Heart right ventricle (tissue), 16 donors: ENCODE measurements at regions not wholly inside any gene's neighbourhood (a gene's known extent, or its start where the extent isn't known, plus 50 kb on each side); places are given as distances from the start of the nearest gene placed in this dataset.
A peak's percentile ranks its signal among the peaks of the same experiment; 100 is the strongest.

ENCODE experiments used
- ATAC-seq, 8 donors: fragments of 200-7000 bp; cut with Tn5 transposase; one replicate each; pipeline ENCODE4 v1.9.1; 2020; ENCODE audit warnings: mild to moderate bottlenecking in 8 of 8, moderate library complexity in 8 of 8, moderate number of reproducible peaks in 1 of 8
- DNase-seq, 2 donors: peaks; one replicate each; pipeline ENCODE4 v3.0.0-alpha.2; 2020
- H3K27ac ChIP-seq, 10 donors: fragments of 200-600 bp; sonication (generic) in 2 of 10; one replicate each; pipeline versions ENCODE4 v1.5.0 to v1.8.0; 2020 to 2022; ENCODE audit warnings: mild to moderate bottlenecking in 3 of 10
- H3K27me3 ChIP-seq, 7 donors: fragments of 200-600 bp; one replicate each; pipeline ENCODE4 v1.8.0; 2021 to 2022; ENCODE audit warnings: mild to moderate bottlenecking in 2 of 7
- H3K36me3 ChIP-seq, 9 donors: fragments of 200-600 bp; sonication (generic) in 1 of 9; one replicate each; pipeline versions ENCODE4 v1.5.0 to v1.8.0; 2020 to 2022; ENCODE audit warnings: mild to moderate bottlenecking in 2 of 9
- H3K4me1 ChIP-seq, 9 donors: fragments of 200-600 bp; sonication (generic) in 1 of 9; one replicate each; pipeline versions ENCODE4 v1.5.0 to v1.8.0; 2020 to 2022; ENCODE audit warnings: mild to moderate bottlenecking in 4 of 9
- H3K4me3 ChIP-seq, 10 donors: fragments of 200-600 bp; sonication (generic) in 2 of 10; one replicate each; pipeline versions ENCODE4 v1.5.0 to v1.8.0; 2020 to 2022; ENCODE audit warnings: mild to moderate bottlenecking in 7 of 10, moderate library complexity in 2 of 10
- H3K9me3 ChIP-seq, 11 donors: fragments of 200-600 bp in 10 of 11; sonication (generic) in 2 of 11; one replicate each; pipeline versions ENCODE4 v1.5.0 to v1.8.0; 2013 to 2022; ENCODE audit warnings: mild to moderate bottlenecking in 2 of 11, control low read depth in 1 of 11, moderate library complexity in 1 of 11
- WGBS, 2 donors: extraction: QIAGEN DNeasy Blood & Tissue Kit; methylation state at CpG; one replicate each; pipeline ENCODE4 v1.1.7; 2013; ENCODE audit warnings: inconsistent platforms in 1 of 2; 5-methylcytosine and 5-hydroxymethylcytosine counted together
- intact Hi-C, 10 donors: fragments of 100-400 bp; cut with DNase I; formaldehyde crosslinking; loops; one replicate each; pipeline versions ENCODE4 v1.11.1 to v1.14.2; 2022
- TF ChIP-seq, protein P1 (sequence below), 9 donors: fragments of 200-600 bp; sonication (generic) in 2 of 9; IDR thresholded peaks; one replicate each; pipeline versions ENCODE4 v1.5.0 to v1.8.0; 2021 to 2022; ENCODE audit warnings: antibody characterized with exemption in 9 of 9, mild to moderate bottlenecking in 5 of 9, moderate library complexity in 1 of 9
- donor health status: Arrhythmogenic right ventricular cardiomyopathy.
- donor health status: ischemic (EF 13 %, LVEDD 7.1; RV severe dilation, severe dysfunction).
- donor health status: healthy with polysubstance abuse.
- donor health status: DM: no; HTN: yes; CAD: no.
- donor health status: DM: no; HTN: no; CAD: no.
- donor health status: ischemic (EF 25% LVEDD 6.9; RV normal size, moderate dysfunction).
- donor health status: ischemic (EF 25% LVEDD 5.7; RV mildly dilated, moderate dysfunction).
- donor health status: healthy.
- donor health status: DM: yes; HTN: yes; CAD: no.
- donor health status: Ischemic cardiomyopathy.
- donor health status: ischemic (EF 35%, LVEDD 5.7; RV mildly dilated, moderate dysfunction).
- donor health status: nonischemic (EF 11% LVEDD 7.7; RV severe dilation, severe dysfunction).
- donor health status: DM: yes; HTN: yes; CAD: no.
- donor health status: PGD.
- donor health status: ischemic (EF 29% LVEDD 5.4; RV normal size, mild dysfunction).
- donor health status: nonischemic (EF 23%, LVEDD 6.1; RV moderate dilation, normal function).

- H3K4me1 ChIP-seq: no peaks in the 10 kb centered on the region
- intact Hi-C loops: loop anchor here in 1 of 10 donors (10.0 kb wide), 1 partner anchor 265 kb away; no protein-coding TSS in a partner anchor
- WGBS, 2 donors: 74 to 80% methylated on average over 3 of the region's 3 CpGs
- H3K9me3 ChIP-seq: no peaks in the 10 kb centered on the region
- H3K27me3 ChIP-seq: no peaks in the 10 kb centered on the region
- TF ChIP-seq, protein P1, sequence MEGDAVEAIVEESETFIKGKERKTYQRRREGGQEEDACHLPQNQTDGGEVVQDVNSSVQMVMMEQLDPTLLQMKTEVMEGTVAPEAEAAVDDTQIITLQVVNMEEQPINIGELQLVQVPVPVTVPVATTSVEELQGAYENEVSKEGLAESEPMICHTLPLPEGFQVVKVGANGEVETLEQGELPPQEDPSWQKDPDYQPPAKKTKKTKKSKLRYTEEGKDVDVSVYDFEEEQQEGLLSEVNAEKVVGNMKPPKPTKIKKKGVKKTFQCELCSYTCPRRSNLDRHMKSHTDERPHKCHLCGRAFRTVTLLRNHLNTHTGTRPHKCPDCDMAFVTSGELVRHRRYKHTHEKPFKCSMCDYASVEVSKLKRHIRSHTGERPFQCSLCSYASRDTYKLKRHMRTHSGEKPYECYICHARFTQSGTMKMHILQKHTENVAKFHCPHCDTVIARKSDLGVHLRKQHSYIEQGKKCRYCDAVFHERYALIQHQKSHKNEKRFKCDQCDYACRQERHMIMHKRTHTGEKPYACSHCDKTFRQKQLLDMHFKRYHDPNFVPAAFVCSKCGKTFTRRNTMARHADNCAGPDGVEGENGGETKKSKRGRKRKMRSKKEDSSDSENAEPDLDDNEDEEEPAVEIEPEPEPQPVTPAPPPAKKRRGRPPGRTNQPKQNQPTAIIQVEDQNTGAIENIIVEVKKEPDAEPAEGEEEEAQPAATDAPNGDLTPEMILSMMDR (IDR thresholded peaks at IDR 0.05): no peak
- no peak overlapping the region for H3K4me3 ChIP-seq
- DNase-seq: no peak
- no peak overlapping the region for H3K27ac ChIP-seq
- ATAC-seq: peak in 3 of 8 donors; percentile 20 to 78 (median 21)
- H3K36me3 ChIP-seq: no peaks in the 10 kb centered on the region
Measured at GRCh38 chr2:18119883-18120282, 241.4 kb downstream of the KCNS3 start.

DNA sequence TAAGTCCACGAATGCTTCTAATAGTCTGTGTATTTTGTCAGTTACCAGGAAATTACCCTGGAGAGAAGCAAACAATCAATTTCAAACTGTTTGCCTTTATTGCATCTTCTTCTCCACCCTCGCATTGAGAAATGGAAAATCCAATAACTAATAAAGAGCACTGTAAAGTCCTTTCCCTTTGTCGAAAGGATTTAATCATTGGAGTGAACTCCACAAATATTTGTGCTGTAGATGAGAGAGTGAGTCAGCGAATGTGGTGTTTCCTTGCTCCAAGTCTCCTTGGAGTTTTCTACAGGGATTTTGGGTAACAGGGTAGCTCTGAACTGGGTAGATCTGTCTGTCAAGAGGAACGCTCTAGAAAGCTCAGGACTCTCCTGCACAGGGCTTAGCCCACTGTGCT is 240.2 kb downstream of the KCNS3 start:
- no peaks in the 10 kb centered on the region for H3K9me3 ChIP-seq
- no peak for DNase-seq
- intact Hi-C loops: loop anchor here in 1 of 10 donors (10.0 kb wide), 1 partner anchor 264 kb away; no protein-coding TSS in a partner anchor
- WGBS, 2 donors: 73 to 87% methylated on average over 5 of the region's 5 CpGs
- H3K27me3 ChIP-seq: no peaks in the 10 kb centered on the region
- no peak overlapping the region for H3K4me3 ChIP-seq
- H3K36me3 ChIP-seq: no peaks in the 10 kb centered on the region
- H3K4me1 ChIP-seq: no peaks in the 10 kb centered on the region
- no peak overlapping the region for H3K27ac ChIP-seq
- TF ChIP-seq, protein P1 (IDR thresholded peaks at IDR 0.05): no peak
- ATAC-seq: no peak

DNA sequence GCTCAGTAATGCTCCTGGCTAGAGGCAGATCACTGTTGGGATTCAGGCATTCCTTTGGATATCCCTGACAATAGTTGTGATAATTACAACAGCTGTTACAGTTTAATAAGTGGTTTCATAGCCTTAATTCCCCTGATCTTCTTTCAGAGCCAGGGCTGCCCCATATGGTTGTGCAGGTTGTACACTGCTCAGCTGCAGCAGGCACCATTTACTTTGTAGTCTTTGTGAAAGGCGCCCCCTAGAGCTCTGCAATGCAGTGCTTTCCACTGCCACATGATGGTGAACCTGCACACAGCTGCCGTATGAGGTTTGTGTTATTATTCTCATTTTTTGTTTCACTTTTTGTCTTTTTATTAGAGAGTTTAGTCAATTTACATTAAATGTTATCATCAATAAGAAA is 239.1 kb downstream of the KCNS3 start:
- WGBS, 2 donors: 42 to 51% methylated on average over 2 of the region's 2 CpGs

GRCh38 chr2:18110222-18110621 is 231.8 kb downstream of the KCNS3 start:
- no peaks in the 10 kb centered on the region for H3K4me1 ChIP-seq
- H3K36me3 ChIP-seq: no peaks in the 10 kb centered on the region
- TF ChIP-seq, protein P1 (IDR thresholded peaks at IDR 0.05): no peak
- H3K27ac ChIP-seq: no peak overlapping the region
- WGBS, 2 donors: 69 to 70% methylated on average over 3 of the region's 3 CpGs
- H3K4me3 ChIP-seq: no peak overlapping the region
- DNase-seq: no peak
- no peaks in the 10 kb centered on the region for H3K9me3 ChIP-seq
- intact Hi-C loops: loop anchor here in 1 of 10 donors (10.0 kb wide), 1 partner anchor 255 kb away; no protein-coding TSS in a partner anchor
- no peak for ATAC-seq
- H3K27me3 ChIP-seq: no peaks in the 10 kb centered on the region

More for the DNA sequence above, 239.1 kb downstream of the KCNS3 start:
- DNase-seq: peak in 1 of 2 donors; percentile 10
- TF ChIP-seq, protein P1 (IDR thresholded peaks at IDR 0.05): peak in 7 of 9 donors; percentile 20 to 50 (median 39)
- Histone ChIP-seq H3K4me3 (no peak overlapping the region), H3K27ac (no peak overlapping the region), H3K9me3 (no peaks in the 10 kb centered on the region), H3K4me1 (no peaks in the 10 kb centered on the region), H3K36me3 (no peaks in the 10 kb centered on the region), H3K27me3 (no peaks in the 10 kb centered on the region)
- no peak for ATAC-seq
- intact Hi-C loops: loop anchor here in 1 of 10 donors (10.0 kb wide), 1 partner anchor 263 kb away; no protein-coding TSS in a partner anchor
